PC-3 (cell line): ENCODE measurements at regions not wholly inside any gene's neighbourhood (a gene's known extent, or its start where the extent isn't known, plus 50 kb on each side); places are given as distances from the start of the nearest gene placed in this dataset.

Experiments used
- ATAC-seq: fragments of 200-7000 bp; cut with Tn5 transposase; 2 replicates; pipeline ENCODE4 v1.9.1; 2020; ENCODE audit warnings: mild to moderate bottlenecking, moderate library complexity
- BruUV-seq: library from RNA; stranded (reverse); fragments of 400-500 nt; replicated peaks from 2 replicates; lab custom pipeline; 2021; lab: Mats Ljungman, UMichigan
- CTCF ChIA-PET: fragments of 300-600 bp; sonication (Branson Sonifier 250); formaldehyde crosslinking; loops from one replicate; lab custom pipeline; 2022; ENCODE audit warnings: antibody characterized with exemption; lab: Charles Lee
- POLR2A ChIA-PET: fragments of 300-600 bp; sonication (Branson Sonifier 250); formaldehyde crosslinking; loops from one replicate; lab custom pipeline; 2022; ENCODE audit warnings: antibody characterized with exemption; ENCODE audit not compliant: unreplicated experiment; lab: Charles Lee
- DNase-seq: peaks from one replicate; pipeline ENCODE4 v3.0.0-alpha.2; 2015
- H2AFZ ChIP-seq: fragments of 300-600 bp; sonication (generic); 2 replicates; pipeline ENCODE4 v1.6.0; 2016; ENCODE audit warnings: antibody characterized with exemption, low read length
- H3F3A ChIP-seq: fragments of 300-600 bp; sonication (generic); one replicate; pipeline ENCODE4 v1.6.0; 2017; ENCODE audit warnings: antibody characterized with exemption, low read length, control low read depth, mild to moderate bottlenecking; ENCODE audit not compliant: unreplicated experiment
- H3K27ac ChIP-seq: fragments of 300-600 bp; sonication (generic); 2 replicates; pipeline ENCODE4 v1.5.1; 2016; ENCODE audit warnings: mild to moderate bottlenecking, low read length
- H3K27me3 ChIP-seq: fragments of 300-600 bp; sonication (generic); 2 replicates; pipeline ENCODE4 v1.6.1; 2016; ENCODE audit warnings: low read length, mixed read lengths
- H3K36me3 ChIP-seq: fragments of 300-600 bp; sonication (generic); 2 replicates; pipeline ENCODE4 v1.6.1; 2016; ENCODE audit warnings: low read depth, mixed run types, low read length, mixed read lengths
- H3K4me1 ChIP-seq: fragments of 300-600 bp; sonication (generic); 2 replicates; pipeline ENCODE4 v1.5.1; 2016; ENCODE audit warnings: low read length; ENCODE audit not compliant: insufficient read depth
- H3K4me2 ChIP-seq: fragments of 300-600 bp; sonication (generic); 2 replicates; pipeline ENCODE4 v1.6.0; 2016; ENCODE audit warnings: low read length
- H3K4me3 ChIP-seq: fragments of 300-600 bp; sonication (generic); 2 replicates; pipeline ENCODE4 v1.5.1; 2016; ENCODE audit warnings: mild to moderate bottlenecking, low read length, mixed read lengths
- H3K79me2 ChIP-seq: fragments of 300-600 bp; sonication (generic); 2 replicates; pipeline ENCODE4 v1.6.1; 2017; ENCODE audit warnings: low read length, mixed read lengths
- H3K9ac ChIP-seq: fragments of 300-600 bp; sonication (generic); 2 replicates; pipeline ENCODE4 v1.6.0; 2016; ENCODE audit warnings: mild to moderate bottlenecking, low read length
- H3K9me2 ChIP-seq: fragments of 300-600 bp; sonication (generic); replicated peaks from 2 replicates; pipeline ENCODE4 v1.6.1; 2016; ENCODE audit warnings: mixed run types, low read length, mixed read lengths
- H3K9me3 ChIP-seq: fragments of 300-600 bp; sonication (generic); 2 replicates; pipeline ENCODE4 v1.6.1; 2016; ENCODE audit warnings: low read length, mixed read lengths
- H4K20me1 ChIP-seq: fragments of 300-600 bp; sonication (generic); 2 replicates; pipeline ENCODE4 v1.6.1; 2016; ENCODE audit warnings: low read length, mixed read lengths
- CTCF ChIP-seq: fragments of 300-600 bp; sonication (generic); conservative IDR thresholded peaks from 2 replicates; pipeline ENCODE4 v1.5.1; 2017; ENCODE audit warnings: antibody characterized with exemption, low read depth, mild to moderate bottlenecking, low read length
- EZH2 ChIP-seq: fragments of 300-600 bp; sonication (generic); IDR thresholded peaks from one replicate; pipeline ENCODE4 v1.6.1; 2017; ENCODE audit warnings: antibody characterized with exemption, mild to moderate bottlenecking, low read length; ENCODE audit not compliant: unreplicated experiment
- EZH2phosphoT487 ChIP-seq: fragments of 300-600 bp; sonication (generic); IDR thresholded peaks from 2 replicates; pipeline ENCODE4 v1.6.1; 2018; ENCODE audit warnings: mild to moderate bottlenecking, antibody characterized with exemption, low read length, borderline replicate concordance
- intact Hi-C: fragments of 100-400 bp; cut with micrococcal nuclease; formaldehyde crosslinking; loops from 2 replicates; pipeline ENCODE4 v1.9.0; 2023

GRCh38 chr6:54519161-54519560 is 210.9 kb downstream of the TINAG start:
- Histone ChIP-seq H3K36me3 (no peaks in the 10 kb centered on the region), H3K9ac (no peak overlapping the region), H3K9me2 (no peaks in the 10 kb centered on the region), H3K9me3 (no peaks in the 10 kb centered on the region), H3K4me1 (peaks cover 5% of the 10 kb centered on the region; the same call in 1 of the 2 replicates), H3K27me3 (no peaks in the 10 kb centered on the region), H3K4me2 (no peak overlapping the region), H3K4me3 (no peak overlapping the region), H3F3A (no peaks in the 10 kb centered on the region), H4K20me1 (no peaks in the 10 kb centered on the region), H3K79me2 (no peaks in the 10 kb centered on the region), H3K27ac (no peak overlapping the region), H2AFZ (no peak overlapping the region)
- CTCF ChIA-PET: no interaction called here
- ATAC-seq (no peak), DNase-seq (no peak)
- no peak for TF ChIP-seq CTCF
- TF ChIP-seq EZH2: no peak
- TF ChIP-seq EZH2phosphoT487: no peak
- intact Hi-C loops: loop anchor here (10.0 kb wide), 1 partner anchor 534 kb away; no protein-coding TSS in a partner anchor
- POLR2A ChIA-PET: no interaction called here
- BruUV-seq: no TSS peak

GRCh38 chr6:54525731-54526130 is 217.5 kb downstream of the TINAG start:
- intact Hi-C loops: no loop called here

More at GRCh38 chr6:54525731-54526130, 217.5 kb downstream of the TINAG start:
- H3K9me3 ChIP-seq: no peaks in the 10 kb centered on the region
- DNase-seq (peak; percentile 76), ATAC-seq (peak; percentile 79)
- CTCF ChIA-PET: no interaction called here
- no peaks in the 10 kb centered on the region for H3K79me2 ChIP-seq
- no TSS peak for BruUV-seq
- no peaks in the 10 kb centered on the region for H3K27me3 ChIP-seq
- no peak overlapping the region for H3K4me2 ChIP-seq
- H2AFZ ChIP-seq: no peak overlapping the region
- no peak overlapping the region for H3K9ac ChIP-seq
- H3K4me1 ChIP-seq: no peaks in the 10 kb centered on the region
- TF ChIP-seq EZH2 (no peak), CTCF (no peak), EZH2phosphoT487 (no peak)
- H3K27ac ChIP-seq: no peak overlapping the region
- H4K20me1 ChIP-seq: no peaks in the 10 kb centered on the region
- H3K4me3 ChIP-seq: no peak overlapping the region
- no peaks in the 10 kb centered on the region for H3K36me3 ChIP-seq
- no peaks in the 10 kb centered on the region for H3K9me2 ChIP-seq
- no peaks in the 10 kb centered on the region for H3F3A ChIP-seq
- POLR2A ChIA-PET: no interaction called here
